ENCODE measurements at regions not wholly inside any gene's neighbourhood (a gene's known extent, or its start where the extent isn't known, plus 50 kb on each side); places are given as distances from the start of the nearest gene placed in this dataset.

DNA sequence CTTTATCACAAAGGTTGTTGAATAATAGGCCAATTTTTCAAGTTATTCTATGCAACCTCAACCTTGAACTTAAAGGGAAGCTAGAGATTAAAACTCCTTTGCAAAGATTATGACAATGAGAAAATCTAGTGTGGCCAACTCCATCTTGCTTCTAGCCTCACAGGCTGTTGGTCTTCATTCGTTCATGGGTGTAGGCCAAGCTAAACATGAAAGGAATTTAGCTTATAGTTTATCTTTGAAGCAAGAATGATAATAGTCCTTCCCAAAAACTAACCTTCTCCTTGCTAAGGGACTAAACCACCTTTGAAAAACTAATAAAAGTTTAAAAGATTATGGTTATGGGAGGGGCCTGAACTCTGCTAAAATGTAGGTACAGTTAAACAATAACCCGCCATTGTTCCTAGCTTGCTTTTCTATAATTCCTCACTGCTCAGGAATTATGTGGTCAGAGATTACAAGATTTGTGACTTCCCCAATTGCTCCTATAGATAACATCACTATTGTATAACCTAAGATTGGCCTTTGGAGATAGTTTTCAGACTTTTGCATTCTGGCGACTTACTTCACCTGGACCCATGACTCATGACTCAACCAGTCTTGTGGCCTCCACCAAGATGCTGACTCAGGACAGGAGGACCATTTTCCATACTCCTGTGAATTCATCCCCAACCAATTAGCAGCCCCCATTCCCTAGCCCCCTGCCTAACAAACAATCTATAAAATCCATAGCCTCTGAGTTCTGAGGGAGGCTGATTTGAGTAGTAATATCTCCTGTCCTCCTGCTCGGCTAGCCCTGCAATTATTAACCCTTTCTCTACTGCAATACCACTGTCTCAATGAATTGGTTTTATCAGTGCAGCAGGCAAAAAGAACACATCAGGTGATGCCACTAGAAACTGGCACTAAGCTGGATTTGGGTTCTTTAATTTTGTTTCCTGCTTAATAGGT is 154.5 kb downstream of the CD83 start:
- TF ChIP-seq ZNF155 (tag by site-specific recombination; IDR thresholded peaks at IDR 0.05) (no peak), FEZF1 (tag by site-specific recombination; IDR thresholded peaks at IDR 0.05) (no peak), YY2 (tag by site-specific recombination; IDR thresholded peaks at IDR 0.05) (no peak), ZNF10 (tag by site-specific recombination; IDR thresholded peaks at IDR 0.05) (no peak)
- TF ChIP-seq, protein P1, sequence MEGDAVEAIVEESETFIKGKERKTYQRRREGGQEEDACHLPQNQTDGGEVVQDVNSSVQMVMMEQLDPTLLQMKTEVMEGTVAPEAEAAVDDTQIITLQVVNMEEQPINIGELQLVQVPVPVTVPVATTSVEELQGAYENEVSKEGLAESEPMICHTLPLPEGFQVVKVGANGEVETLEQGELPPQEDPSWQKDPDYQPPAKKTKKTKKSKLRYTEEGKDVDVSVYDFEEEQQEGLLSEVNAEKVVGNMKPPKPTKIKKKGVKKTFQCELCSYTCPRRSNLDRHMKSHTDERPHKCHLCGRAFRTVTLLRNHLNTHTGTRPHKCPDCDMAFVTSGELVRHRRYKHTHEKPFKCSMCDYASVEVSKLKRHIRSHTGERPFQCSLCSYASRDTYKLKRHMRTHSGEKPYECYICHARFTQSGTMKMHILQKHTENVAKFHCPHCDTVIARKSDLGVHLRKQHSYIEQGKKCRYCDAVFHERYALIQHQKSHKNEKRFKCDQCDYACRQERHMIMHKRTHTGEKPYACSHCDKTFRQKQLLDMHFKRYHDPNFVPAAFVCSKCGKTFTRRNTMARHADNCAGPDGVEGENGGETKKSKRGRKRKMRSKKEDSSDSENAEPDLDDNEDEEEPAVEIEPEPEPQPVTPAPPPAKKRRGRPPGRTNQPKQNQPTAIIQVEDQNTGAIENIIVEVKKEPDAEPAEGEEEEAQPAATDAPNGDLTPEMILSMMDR (tag by site-specific recombination; IDR thresholded peaks at IDR 0.05): no peak
- TF ChIP-seq, protein P2, sequence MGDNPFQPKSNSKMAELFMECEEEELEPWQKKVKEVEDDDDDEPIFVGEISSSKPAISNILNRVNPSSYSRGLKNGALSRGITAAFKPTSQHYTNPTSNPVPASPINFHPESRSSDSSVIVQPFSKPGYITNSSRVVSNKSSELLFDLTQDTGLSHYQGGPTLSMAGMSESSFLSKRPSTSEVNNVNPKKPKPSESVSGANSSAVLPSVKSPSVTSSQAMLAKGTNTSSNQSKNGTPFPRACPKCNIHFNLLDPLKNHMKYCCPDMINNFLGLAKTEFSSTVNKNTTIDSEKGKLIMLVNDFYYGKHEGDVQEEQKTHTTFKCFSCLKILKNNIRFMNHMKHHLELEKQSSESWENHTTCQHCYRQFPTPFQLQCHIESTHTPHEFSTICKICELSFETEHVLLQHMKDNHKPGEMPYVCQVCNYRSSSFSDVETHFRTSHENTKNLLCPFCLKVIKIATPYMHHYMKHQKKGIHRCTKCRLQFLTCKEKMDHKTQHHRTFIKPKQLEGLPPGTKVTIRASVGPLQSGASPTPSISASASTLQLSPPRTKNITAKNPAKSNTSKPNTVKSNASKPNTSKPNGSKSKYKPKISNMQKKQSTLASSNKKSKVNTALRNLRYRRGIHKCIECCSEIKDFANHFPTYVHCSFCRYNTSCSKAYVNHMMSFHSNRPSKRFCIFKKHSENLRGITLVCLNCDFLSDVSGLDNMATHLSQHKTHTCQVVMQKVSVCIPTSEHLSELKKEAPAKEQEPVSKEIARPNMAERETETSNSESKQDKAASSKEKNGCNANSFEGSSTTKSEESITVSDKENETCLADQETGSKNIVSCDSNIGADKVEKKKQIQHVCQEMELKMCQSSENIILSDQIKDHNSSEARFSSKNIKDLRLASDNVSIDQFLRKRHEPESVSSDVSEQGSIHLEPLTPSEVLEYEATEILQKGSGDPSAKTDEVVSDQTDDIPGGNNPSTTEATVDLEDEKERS (tag by site-specific recombination; IDR thresholded peaks at IDR 0.05): no peak
